Posterior vena cava (tissue), 2 donors: ENCODE measurements at regions not wholly inside any gene's neighbourhood (a gene's known extent, or its start where the extent isn't known, plus 50 kb on each side); places are given as distances from the start of the nearest gene placed in this dataset.

ENCODE experiments used
- DNase-seq: peaks from one replicate; pipeline ENCODE4 v3.0.0-alpha.2; 2020; ENCODE audit warnings: low spot score
- intact Hi-C, 2 donors: fragments of 100-400 bp; cut with DNase I; formaldehyde crosslinking; loops; one replicate each; pipeline versions ENCODE4 v1.14.1 to v1.14.2; 2022 to 2023
- donor health status: DM: yes; HTN: yes; CAD: no.
- donor health status: DM: yes; HTN: yes; CAD: no.

GRCh38 chr9:107867738-107868137, 378.2 kb upstream of the KLF4 start:
- no peak for DNase-seq
- intact Hi-C loops, result no loop called here

GRCh38 chr9:107866711-107867311, 377.2 kb upstream of the KLF4 start:
- intact Hi-C loops, result no loop called here
- no peak for DNase-seq

DNA sequence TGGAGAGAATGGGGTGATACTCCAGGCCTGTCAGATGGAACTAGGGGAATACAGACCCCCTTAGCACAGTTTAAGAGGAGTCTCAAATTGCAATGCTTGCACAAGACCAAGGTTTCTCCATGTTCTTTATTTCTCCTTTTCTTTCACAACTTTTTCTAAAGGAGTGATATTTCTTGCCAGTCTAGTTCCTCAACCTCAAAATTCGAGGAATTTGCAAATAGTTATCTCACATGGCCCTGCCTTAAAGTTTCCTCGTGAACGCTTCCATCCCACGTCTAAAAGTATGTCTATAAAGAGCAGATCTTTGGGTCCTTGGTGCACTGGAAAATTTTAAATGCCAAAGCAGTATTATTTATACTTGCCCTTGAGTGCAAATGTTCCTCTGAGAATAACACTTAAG, 373.8 kb upstream of the KLF4 start:
- no peak for DNase-seq
- intact Hi-C loops, result no loop called here

DNA sequence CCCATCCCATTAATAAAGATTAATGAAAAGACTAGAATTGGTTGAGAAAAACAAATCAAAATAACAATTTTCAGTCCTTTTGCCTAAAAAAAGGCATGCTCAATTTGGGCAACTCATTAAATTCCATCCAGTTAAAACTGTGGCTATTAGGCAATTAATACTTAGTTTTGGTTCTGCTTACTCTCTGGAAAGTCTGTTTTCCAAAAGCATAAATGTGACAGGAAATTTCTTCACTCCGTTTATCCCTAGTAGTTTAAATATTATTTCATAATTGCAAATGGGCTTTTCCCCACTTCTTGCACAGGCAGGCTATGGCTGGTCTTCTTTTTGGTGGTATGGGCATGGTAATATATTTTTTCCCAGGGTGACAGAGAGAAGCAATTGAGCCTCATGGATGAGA, 373.3 kb upstream of the KLF4 start:
- no peak for DNase-seq
- intact Hi-C loops, result no loop called here

- intact Hi-C loops, result no loop called here
- DNase-seq, result no peak
Observed at GRCh38 chr9:107862323-107862722, 372.8 kb upstream of the KLF4 start.

- intact Hi-C loops, result no loop called here
- no peak for DNase-seq
Observed at GRCh38 chr9:107861075-107861474, 371.5 kb upstream of the KLF4 start.

DNA sequence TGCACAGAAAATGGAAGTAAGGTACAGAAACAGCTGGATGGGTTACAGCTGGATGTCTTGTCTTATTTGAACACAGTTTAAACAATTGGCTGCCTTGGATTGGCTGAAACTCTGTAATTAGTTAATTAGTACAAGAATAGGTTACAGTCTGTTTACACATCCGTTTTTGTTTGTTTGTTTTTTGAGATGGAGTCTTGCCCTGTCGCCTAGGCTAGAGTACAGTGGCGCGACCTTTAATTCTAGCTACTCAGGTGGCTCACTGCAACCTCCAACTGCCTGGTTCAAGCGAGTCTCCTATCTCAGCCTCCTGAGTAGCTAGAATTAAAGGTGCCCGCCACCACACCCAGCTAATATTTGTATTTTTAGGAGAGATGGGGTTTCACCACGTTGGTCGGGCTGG, 368.7 kb upstream of the KLF4 start:
- intact Hi-C loops, result no loop called here

DNA sequence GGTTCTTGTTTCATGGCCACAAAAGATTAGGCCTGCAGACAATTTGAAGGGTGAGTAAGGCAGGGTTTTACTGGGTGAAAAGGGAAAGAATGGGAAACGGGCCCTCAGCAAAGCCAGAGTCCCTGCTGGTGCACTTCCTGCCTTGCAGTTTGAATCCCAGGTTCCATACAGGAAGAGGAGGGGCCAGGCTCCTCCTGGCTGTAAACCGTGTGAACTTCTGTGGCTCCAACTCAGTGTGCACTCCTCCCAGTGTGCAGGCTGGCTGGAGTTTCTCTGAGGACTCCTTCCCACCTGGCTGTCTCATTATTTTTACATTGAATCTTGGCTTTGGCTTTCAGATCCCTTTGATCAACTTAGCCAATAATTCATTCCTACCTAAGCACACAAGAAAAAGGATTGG, 367.1 kb upstream of the KLF4 start:
- DNase-seq, result no peak
- intact Hi-C loops, result no loop called here

More for the DNA sequence above, 368.7 kb upstream of the KLF4 start:
- DNase-seq, result no peak

- intact Hi-C loops, result no loop called here
- no peak for DNase-seq
Observed at GRCh38 chr9:107855164-107855563, 365.6 kb upstream of the KLF4 start.

- no peak for DNase-seq
Observed at GRCh38 chr9:107853461-107853860, 363.9 kb upstream of the KLF4 start.

DNA sequence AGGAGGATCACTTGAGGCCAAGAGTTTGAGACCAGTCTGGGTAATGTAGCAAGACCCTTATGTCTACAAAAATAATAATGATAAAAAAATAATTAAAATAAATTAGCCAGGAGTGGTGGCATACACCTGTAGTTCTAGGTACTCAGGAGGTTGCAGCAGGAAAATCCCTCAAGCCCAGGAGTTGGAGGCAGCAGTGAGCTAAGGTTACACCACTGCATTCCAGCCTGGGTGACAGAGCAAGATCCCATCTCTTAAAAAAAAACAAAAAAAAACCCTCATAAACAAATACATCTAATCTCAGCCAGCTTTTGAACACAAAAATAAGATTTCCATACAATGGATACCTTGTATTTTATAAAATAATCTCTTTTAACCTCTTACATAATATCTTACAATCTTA, 363.3 kb upstream of the KLF4 start:
- intact Hi-C loops, result no loop called here
- no peak for DNase-seq

More at GRCh38 chr9:107853461-107853860, 363.9 kb upstream of the KLF4 start:
- intact Hi-C loops, result no loop called here

GRCh38 chr9:107850653-107851052, 361.1 kb upstream of the KLF4 start:
- DNase-seq, result no peak
- intact Hi-C loops, result no loop called here

DNA sequence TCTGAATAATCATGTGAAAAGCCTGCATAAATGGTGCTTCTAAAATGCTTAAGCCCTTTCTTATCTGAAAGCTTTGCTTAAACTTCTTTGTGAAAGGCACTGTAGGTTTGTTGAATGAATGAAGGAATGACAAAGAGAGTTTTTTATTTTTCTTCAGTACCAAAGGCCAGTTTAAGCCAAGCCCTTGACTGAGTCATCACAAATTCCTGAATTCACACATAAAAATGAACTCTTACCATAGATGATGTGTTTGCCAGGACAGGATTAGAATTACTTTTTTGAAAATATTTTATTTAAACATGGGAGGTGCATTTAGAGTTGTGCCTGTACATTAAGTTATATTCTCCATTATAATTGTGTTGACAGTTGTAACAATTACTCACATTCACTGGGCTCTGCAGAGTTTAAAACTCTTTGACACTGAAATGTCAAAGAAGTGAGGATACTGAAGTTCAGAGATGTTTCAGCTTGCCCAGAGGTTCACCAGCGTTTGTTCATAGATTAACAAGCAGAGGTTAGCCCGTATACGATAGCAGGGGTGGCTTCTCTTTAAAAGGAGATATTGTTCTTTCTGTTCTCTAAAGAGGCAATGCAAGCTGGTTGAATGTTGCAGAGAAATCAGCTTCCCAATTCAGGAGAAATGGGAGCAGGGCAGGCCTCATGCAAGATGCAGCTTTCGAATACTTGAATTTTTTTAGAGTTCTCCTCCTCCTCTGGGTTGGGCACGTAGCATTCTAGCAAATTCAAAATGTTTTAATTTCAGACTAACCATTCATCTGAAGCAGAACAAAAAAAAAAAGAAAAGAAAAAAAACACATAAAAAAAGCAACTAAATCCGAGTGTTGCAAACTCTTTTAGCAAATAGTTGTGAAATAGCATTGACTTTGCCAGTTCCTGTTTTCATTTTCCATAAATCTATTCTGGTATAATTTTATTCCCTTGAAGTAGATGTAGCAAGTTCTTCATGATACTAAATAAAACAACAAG, 358.7 kb upstream of the KLF4 start:
- no peak for DNase-seq
- intact Hi-C loops, result no loop called here

DNA sequence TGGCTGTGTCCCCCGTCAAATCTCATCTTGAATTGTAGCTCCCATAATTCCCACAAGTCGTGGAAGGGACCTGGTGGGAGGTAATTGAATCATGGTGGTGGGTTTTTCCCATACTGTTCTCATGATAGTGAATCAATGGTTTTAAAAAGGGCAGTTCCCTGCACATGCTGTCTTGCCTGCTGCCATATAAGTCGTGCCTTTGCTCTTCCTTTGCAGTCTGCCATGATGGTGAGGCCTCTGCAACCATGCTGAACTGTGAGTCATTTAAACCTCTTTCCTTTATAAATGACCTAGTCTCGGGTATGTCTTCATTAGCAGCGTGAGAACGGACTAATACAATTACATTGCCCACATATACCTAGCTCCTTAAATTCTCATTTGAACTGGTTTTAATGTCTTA, 353.0 kb upstream of the KLF4 start:
- intact Hi-C loops, result no loop called here

DNA sequence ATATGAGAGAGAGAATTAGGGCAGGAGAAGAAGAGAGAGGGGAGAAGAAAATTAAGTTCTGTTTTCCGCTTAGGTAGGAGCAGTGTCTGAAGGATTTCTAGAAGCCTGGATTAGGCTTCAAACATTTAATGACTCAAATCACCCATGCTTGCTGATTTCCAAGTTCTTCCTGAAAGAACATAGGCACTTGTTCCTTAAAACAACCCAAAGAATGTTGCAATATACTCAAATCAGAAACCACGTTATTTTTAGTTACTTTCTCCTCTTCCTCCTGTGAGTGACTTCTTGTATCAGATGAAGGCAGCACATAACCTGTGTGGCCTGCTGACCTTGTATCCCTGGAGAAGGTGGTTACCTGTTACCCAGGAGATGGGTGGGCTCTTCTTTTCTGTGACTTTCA, 351.5 kb upstream of the KLF4 start:
- DNase-seq, result no peak
- intact Hi-C loops, result no loop called here

More for the DNA sequence above, 353.0 kb upstream of the KLF4 start:
- DNase-seq, result no peak

GRCh38 chr9:107839371-107839770, 349.8 kb upstream of the KLF4 start:
- no peak for DNase-seq
- intact Hi-C loops, result no loop called here

DNA sequence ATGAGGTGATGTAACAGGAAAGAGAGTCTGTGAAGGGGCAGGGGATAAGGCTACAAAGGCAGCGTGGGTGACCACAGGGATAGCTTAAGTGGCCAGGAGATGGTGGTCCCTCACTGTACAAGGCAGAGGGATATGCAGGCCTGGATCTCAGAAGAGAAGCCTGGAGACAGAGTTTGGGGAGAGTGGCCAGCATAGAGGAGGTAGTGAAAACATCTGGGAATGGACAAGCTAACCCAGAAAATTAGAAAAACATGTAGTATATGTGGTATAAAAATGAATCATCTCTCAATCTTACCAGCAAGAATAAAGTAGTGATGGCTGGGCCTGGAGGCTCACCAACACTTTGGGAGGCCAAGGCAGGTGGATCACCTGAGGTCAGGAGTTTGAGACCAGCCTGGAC, 349.2 kb upstream of the KLF4 start:
- intact Hi-C loops, result no loop called here
- DNase-seq, result no peak

- DNase-seq, result no peak
- intact Hi-C loops, result no loop called here
Observed at GRCh38 chr9:107836300-107836699, 346.7 kb upstream of the KLF4 start.

GRCh38 chr9:107833295-107833694, 343.7 kb upstream of the KLF4 start:
- intact Hi-C loops, result no loop called here
- DNase-seq, result no peak

GRCh38 chr9:107832871-107833270, 343.3 kb upstream of the KLF4 start:
- no peak for DNase-seq
- intact Hi-C loops, result no loop called here

GRCh38 chr9:107830479-107830878, 340.9 kb upstream of the KLF4 start:
- no peak for DNase-seq
- intact Hi-C loops, result no loop called here
